Nephron (organoid): ENCODE measurements at regions not wholly inside any gene's neighbourhood (a gene's known extent, or its start where the extent isn't known, plus 50 kb on each side); places are given as distances from the start of the nearest gene placed in this dataset.

Experiments used
- H3K27ac Mint-ChIP-seq, 3 experiments: 2 replicates each; pipeline ENCODE4 v1.8.0; 2020; ENCODE audit warnings: mixed read lengths in 3 of 3, mild to moderate bottlenecking in 2 of 3, moderate library complexity in 1 of 3
- H3K27me3 Mint-ChIP-seq: 2 replicates; pipeline ENCODE4 v1.8.0; 2021; ENCODE audit warnings: low read depth, mild to moderate bottlenecking, moderate library complexity, mixed read lengths
- H3K36me3 Mint-ChIP-seq: 2 replicates; pipeline ENCODE4 v1.8.0; 2020; ENCODE audit warnings: low read depth, mixed read lengths
- H3K4me1 Mint-ChIP-seq: 2 replicates; pipeline ENCODE4 v1.8.0; 2020; ENCODE audit warnings: mixed read lengths
- H3K4me3 Mint-ChIP-seq, 3 experiments: 2 replicates each; pipeline ENCODE4 v1.8.0; 2020; ENCODE audit warnings: mild to moderate bottlenecking in 3 of 3, mixed read lengths in 3 of 3, moderate library complexity in 2 of 3
- H3K9me3 Mint-ChIP-seq: 2 replicates; pipeline ENCODE4 v1.8.0; 2020; ENCODE audit warnings: mixed read lengths
- CTCF ChIP-seq, 3 experiments: fragments of 200-600 bp; sonication (generic); IDR thresholded peaks; one replicate each; pipeline ENCODE4 v1.5.0; 2021; ENCODE audit warnings: antibody characterized with exemption in 3 of 3; ENCODE audit not compliant: unreplicated experiment in 3 of 3

GRCh38 chr9:117945286-117945685, 241.1 kb downstream of the TLR4 start:
- no peaks in the 10 kb centered on the region for H3K4me1 Mint-ChIP-seq
- H3K27me3 Mint-ChIP-seq = no peaks in the 10 kb centered on the region
- no peak for TF ChIP-seq CTCF (IDR thresholded peaks at IDR 0.05; ENCODE audit: unreplicated experiment in 3 of 3)
- no peak overlapping the region for H3K4me3 Mint-ChIP-seq
- no peak overlapping the region for H3K27ac Mint-ChIP-seq
- no peaks in the 10 kb centered on the region for H3K36me3 Mint-ChIP-seq
- no peaks in the 10 kb centered on the region for H3K9me3 Mint-ChIP-seq

- Mint-ChIP-seq H3K27me3 (no peaks in the 10 kb centered on the region), H3K9me3 (no peaks in the 10 kb centered on the region), H3K4me1 (no peaks in the 10 kb centered on the region), H3K27ac (no peak overlapping the region), H3K36me3 (no peaks in the 10 kb centered on the region), H3K4me3 (no peak overlapping the region)
- no peak for TF ChIP-seq CTCF (IDR thresholded peaks at IDR 0.05; ENCODE audit: unreplicated experiment in 3 of 3)
Observed at GRCh38 chr9:117951127-117951526, 246.9 kb downstream of the TLR4 start.

- TF ChIP-seq CTCF (IDR thresholded peaks at IDR 0.05; ENCODE audit: unreplicated experiment in 3 of 3) = no peak
- Mint-ChIP-seq H3K4me3 (no peak overlapping the region), H3K36me3 (no peaks in the 10 kb centered on the region), H3K4me1 (no peaks in the 10 kb centered on the region), H3K27me3 (no peaks in the 10 kb centered on the region), H3K9me3 (no peaks in the 10 kb centered on the region), H3K27ac (no peak overlapping the region)
Observed at GRCh38 chr9:117952581-117952980, 248.4 kb downstream of the TLR4 start.

GRCh38 chr9:117957267-117957666, 253.1 kb downstream of the TLR4 start:
- Mint-ChIP-seq H3K4me3 (no peak overlapping the region), H3K27me3 (no peaks in the 10 kb centered on the region), H3K27ac (no peak overlapping the region), H3K9me3 (no peaks in the 10 kb centered on the region), H3K4me1 (no peaks in the 10 kb centered on the region), H3K36me3 (no peaks in the 10 kb centered on the region)
- no peak for TF ChIP-seq CTCF (IDR thresholded peaks at IDR 0.05; ENCODE audit: unreplicated experiment in 3 of 3)

- H3K4me1 Mint-ChIP-seq = no peaks in the 10 kb centered on the region
- H3K4me3 Mint-ChIP-seq = no peak overlapping the region
- no peak overlapping the region for H3K27ac Mint-ChIP-seq
- TF ChIP-seq CTCF (IDR thresholded peaks at IDR 0.05; ENCODE audit: unreplicated experiment in 3 of 3) = no peak
- H3K9me3 Mint-ChIP-seq = no peaks in the 10 kb centered on the region
- no peaks in the 10 kb centered on the region for H3K27me3 Mint-ChIP-seq
- H3K36me3 Mint-ChIP-seq = no peaks in the 10 kb centered on the region
Observed at GRCh38 chr9:117958726-117959125, 254.5 kb downstream of the TLR4 start.

- no peak overlapping the region for H3K4me3 Mint-ChIP-seq
- H3K27ac Mint-ChIP-seq = no peak overlapping the region
- no peaks in the 10 kb centered on the region for H3K4me1 Mint-ChIP-seq
- no peak for TF ChIP-seq CTCF (IDR thresholded peaks at IDR 0.05; ENCODE audit: unreplicated experiment in 3 of 3)
- H3K27me3 Mint-ChIP-seq = no peaks in the 10 kb centered on the region
- no peaks in the 10 kb centered on the region for H3K36me3 Mint-ChIP-seq
- no peaks in the 10 kb centered on the region for H3K9me3 Mint-ChIP-seq
Observed at GRCh38 chr9:117963493-117964090, 259.4 kb downstream of the TLR4 start.
